ENCODE measurements at regions not wholly inside any gene's neighbourhood (a gene's known extent, or its start where the extent isn't known, plus 50 kb on each side); places are given as distances from the start of the nearest gene placed in this dataset.

DNA sequence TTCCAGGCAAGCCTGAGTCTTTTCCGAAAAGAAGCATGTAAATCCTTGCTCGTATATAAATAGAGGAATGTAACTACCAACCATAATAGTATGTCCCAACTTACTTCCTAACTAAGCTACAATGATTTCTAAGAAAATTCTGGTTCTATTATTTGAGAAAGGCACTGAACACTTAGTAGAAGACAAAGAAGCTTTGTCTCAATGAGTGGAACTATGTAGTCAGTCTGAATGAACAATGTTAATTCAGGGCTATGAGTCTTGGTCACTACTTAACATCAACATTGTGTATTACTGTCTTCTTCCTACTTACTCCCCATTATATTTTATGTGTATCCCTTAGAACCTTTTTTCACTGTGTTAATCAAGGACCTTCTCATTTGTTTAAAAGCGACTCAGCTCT, 206.0 kb downstream of the CYB561 start:
- no peaks in the 10 kb centered on the region for H3K4me1 ChIP-seq
- no peaks in the 10 kb centered on the region for H3K27me3 ChIP-seq
- 79 to 97% methylated on average over 3 of the region's 3 CpGs for WGBS, 2 donors
- H3K4me3 ChIP-seq, result no peak overlapping the region
- TF ChIP-seq, protein P1, sequence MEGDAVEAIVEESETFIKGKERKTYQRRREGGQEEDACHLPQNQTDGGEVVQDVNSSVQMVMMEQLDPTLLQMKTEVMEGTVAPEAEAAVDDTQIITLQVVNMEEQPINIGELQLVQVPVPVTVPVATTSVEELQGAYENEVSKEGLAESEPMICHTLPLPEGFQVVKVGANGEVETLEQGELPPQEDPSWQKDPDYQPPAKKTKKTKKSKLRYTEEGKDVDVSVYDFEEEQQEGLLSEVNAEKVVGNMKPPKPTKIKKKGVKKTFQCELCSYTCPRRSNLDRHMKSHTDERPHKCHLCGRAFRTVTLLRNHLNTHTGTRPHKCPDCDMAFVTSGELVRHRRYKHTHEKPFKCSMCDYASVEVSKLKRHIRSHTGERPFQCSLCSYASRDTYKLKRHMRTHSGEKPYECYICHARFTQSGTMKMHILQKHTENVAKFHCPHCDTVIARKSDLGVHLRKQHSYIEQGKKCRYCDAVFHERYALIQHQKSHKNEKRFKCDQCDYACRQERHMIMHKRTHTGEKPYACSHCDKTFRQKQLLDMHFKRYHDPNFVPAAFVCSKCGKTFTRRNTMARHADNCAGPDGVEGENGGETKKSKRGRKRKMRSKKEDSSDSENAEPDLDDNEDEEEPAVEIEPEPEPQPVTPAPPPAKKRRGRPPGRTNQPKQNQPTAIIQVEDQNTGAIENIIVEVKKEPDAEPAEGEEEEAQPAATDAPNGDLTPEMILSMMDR (IDR thresholded peaks at IDR 0.05), result no peak
- no peak for TF ChIP-seq POLR2A (IDR thresholded peaks at IDR 0.05)
- H3K36me3 ChIP-seq, result peaks cover 0 to 31% (median 0%) of the 10 kb centered on the region in 3 donors
- H3K27ac ChIP-seq, result no peak overlapping the region
- peaks cover 0 to 13% (median 0%) of the 10 kb centered on the region in 3 donors for H3K9me3 ChIP-seq
- DNase-seq, result no peak
- intact Hi-C loops (cut with DNase I), result no loop called here

DNA sequence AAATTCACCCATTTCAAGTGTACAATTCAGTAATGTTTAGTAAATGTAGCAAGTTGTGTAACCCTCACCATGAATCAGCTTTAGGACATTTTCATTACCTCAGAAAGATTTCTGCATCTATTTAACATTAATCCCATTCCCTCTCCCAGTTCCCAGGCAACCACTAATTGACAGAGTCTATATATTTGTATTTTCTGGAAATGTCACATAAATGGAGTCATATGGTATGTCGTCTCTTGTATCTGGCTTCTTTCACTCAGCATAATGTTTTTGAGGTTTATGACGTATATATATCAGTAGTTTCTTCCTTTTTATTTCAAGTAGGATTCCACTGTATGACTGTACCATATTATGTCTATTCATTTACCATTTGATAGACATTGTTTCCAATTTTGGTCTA, 199.8 kb downstream of the CYB561 start:
- TF ChIP-seq POLR2A (IDR thresholded peaks at IDR 0.05), result no peak
- TF ChIP-seq, protein P1 (IDR thresholded peaks at IDR 0.05), result no peak
- no peaks in the 10 kb centered on the region for H3K27me3 ChIP-seq
- H3K4me3 ChIP-seq, result no peak overlapping the region
- H3K36me3 ChIP-seq, result peaks cover 0 to 4% (median 0%) of the 10 kb centered on the region in 3 donors
- WGBS, 2 donors, result 86 to 91% methylated on average over 2 of the region's 2 CpGs
- H3K9me3 ChIP-seq, result peaks cover 0 to 13% (median 0%) of the 10 kb centered on the region in 3 donors
- no peak for DNase-seq
- intact Hi-C loops (cut with DNase I), result no loop called here
- no peak overlapping the region for H3K27ac ChIP-seq
- H3K4me1 ChIP-seq, result peaks cover 0 to 5% (median 4%) of the 10 kb centered on the region in 3 donors

DNA sequence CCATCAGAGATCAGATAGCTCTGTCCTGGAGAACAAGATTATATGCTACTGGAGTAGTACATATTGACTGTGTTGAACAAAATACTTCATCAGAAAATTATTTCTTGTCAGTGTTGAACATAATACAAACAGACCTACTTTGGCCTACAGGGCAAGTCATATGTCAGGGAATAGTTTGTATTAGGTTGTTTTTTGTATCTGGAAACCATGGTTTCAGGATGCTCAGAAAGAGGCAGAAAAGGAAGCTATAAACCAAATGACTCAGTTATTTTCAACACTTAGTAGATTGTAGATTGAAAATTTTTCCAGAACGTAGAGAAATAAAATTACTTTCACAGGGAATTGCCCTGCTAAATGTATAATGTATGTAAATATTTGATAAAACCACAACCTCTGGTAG, 198.4 kb downstream of the CYB561 start:
- TF ChIP-seq POLR2A (IDR thresholded peaks at IDR 0.05), result no peak
- TF ChIP-seq, protein P1 (IDR thresholded peaks at IDR 0.05), result no peak
- no peak for DNase-seq
- Histone ChIP-seq H3K36me3 (peaks cover 0 to 4% (median 0%) of the 10 kb centered on the region in 3 donors), H3K27ac (no peak overlapping the region), H3K9me3 (peaks cover 0 to 13% (median 0%) of the 10 kb centered on the region in 3 donors), H3K27me3 (no peaks in the 10 kb centered on the region), H3K4me1 (peaks cover 0 to 5% (median 4%) of the 10 kb centered on the region in 3 donors), H3K4me3 (no peak overlapping the region)
- intact Hi-C loops (cut with DNase I), result no loop called here
- 92 to 93% methylated on average over 1 of the region's 1 CpG for WGBS, 2 donors

DNA sequence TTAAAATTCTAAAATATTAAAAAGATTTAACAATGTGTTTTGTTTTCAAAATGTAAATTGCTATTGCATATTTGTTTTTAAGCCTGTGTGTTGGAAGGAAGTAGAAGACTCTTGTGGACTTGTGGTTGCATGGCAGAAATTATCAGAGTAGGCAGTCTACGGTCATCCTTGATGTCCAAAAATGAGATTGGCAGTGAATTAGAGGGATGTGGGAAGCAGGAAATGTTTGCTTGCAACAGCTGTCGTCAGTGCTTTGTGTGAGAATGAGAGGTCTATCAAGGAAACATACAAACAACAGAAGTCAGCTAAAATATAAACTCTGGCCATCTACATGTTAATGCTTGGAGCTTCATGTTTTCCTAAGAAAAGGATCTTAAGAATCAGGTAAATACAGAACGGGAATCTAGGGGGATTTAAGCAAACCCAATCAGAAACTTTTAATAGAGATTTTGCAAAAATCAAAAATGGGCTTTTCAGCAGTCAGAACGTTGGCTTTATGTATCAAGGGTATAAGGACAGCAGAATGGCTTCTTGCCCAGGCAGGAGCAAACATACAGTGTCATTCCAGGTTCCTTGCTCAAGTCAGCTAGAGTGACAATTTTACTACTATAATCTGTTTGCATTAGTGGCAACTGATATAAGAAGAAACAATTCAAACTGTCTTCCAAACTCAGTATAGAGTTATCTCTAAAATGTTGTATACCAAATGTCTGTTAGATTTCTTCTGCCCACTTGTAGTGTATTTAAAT, 196.7 kb downstream of the CYB561 start:
- 40 to 50% methylated on average over 4 of the region's 4 CpGs for WGBS, 2 donors
- Histone ChIP-seq H3K4me1 (peaks cover 0 to 5% (median 4%) of the 10 kb centered on the region in 3 donors), H3K27me3 (no peaks in the 10 kb centered on the region), H3K36me3 (peaks cover 0 to 2% (median 0%) of the 10 kb centered on the region in 3 donors), H3K27ac (no peak overlapping the region), H3K9me3 (peaks cover 0 to 1% (median 0%) of the 10 kb centered on the region in 3 donors), H3K4me3 (no peak overlapping the region)
- TF ChIP-seq POLR2A (IDR thresholded peaks at IDR 0.05), result no peak
- TF ChIP-seq, protein P1 (IDR thresholded peaks at IDR 0.05), result no peak
- no peak for DNase-seq
- intact Hi-C loops (cut with DNase I), result no loop called here

DNA sequence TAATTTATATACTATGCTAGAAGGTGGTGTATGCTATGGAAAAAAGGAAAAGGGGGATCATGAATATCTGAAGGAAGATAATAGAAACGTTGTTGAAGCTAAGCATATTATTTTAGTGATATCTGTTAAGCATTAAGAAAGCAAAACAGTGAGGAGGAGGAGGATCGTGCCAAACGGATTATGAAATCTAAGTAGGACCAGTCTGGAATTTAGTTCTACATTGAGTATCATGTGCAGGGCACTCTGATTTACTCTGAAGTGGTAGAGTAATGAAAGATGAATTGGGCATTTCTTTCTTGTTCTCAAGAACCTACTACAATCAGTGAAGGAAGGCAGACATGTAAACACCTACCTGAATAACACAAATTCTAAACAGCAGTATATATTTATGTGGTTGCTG, 195.3 kb downstream of the CYB561 start:
- no peak for DNase-seq

More for the DNA sequence above, 195.3 kb downstream of the CYB561 start:
- H3K4me3 ChIP-seq, result no peak overlapping the region
- whole genome bisulfite sequencing, 2 donors, result 51 to 72% methylated on average over 3 of the region's 3 CpGs
- intact Hi-C loops (cut with DNase I), result no loop called here
- H3K36me3 ChIP-seq, result no peaks in the 10 kb centered on the region
- no peaks in the 10 kb centered on the region for H3K9me3 ChIP-seq
- no peaks in the 10 kb centered on the region for H3K27me3 ChIP-seq
- TF ChIP-seq POLR2A (IDR thresholded peaks at IDR 0.05), result no peak
- TF ChIP-seq, protein P1 (IDR thresholded peaks at IDR 0.05), result no peak
- peaks cover 0 to 5% (median 4%) of the 10 kb centered on the region in 3 donors for H3K4me1 ChIP-seq
- H3K27ac ChIP-seq, result no peak overlapping the region
